MCF 10A (cell line): ENCODE measurements at regions not wholly inside any gene's neighbourhood (a gene's known extent, or its start where the extent isn't known, plus 50 kb on each side); places are given as distances from the start of the nearest gene placed in this dataset.

Source experiments
- BruUV-seq: library from RNA; stranded (reverse); fragments of 400-500 nt; replicated peaks from 2 replicates; lab custom pipeline; 2021; lab: Mats Ljungman, UMichigan
- CTCF ChIA-PET: fragments of 300-600 bp; sonication (Branson Sonifier 250); formaldehyde crosslinking; extraction: SDS; loops from one replicate; lab custom pipeline; 2021; ENCODE audit warnings: antibody characterized with exemption, inconsistent platforms; lab: Yijun Ruan, JAX
- POLR2A ChIA-PET: fragments of 300-600, 350-650 bp; sonication (Branson Sonifier 250); formaldehyde crosslinking; extraction: SDS; loops from one replicate; lab custom pipeline; 2020; ENCODE audit warnings: antibody characterized with exemption, inconsistent platforms; lab: Yijun Ruan, JAX
- DNase-seq: peaks from one replicate; pipeline ENCODE4 v3.0.0-alpha.2; 2018; ENCODE audit not compliant: unreplicated experiment
- H3K27ac Mint-ChIP-seq: one replicate; pipeline ENCODE4 v1.8.0; 2022; ENCODE audit warnings: mild to moderate bottlenecking, low read depth, mixed read lengths; ENCODE audit not compliant: unreplicated experiment
- H3K27me3 Mint-ChIP-seq: one replicate; pipeline ENCODE4 v1.8.0; 2022; ENCODE audit warnings: mixed read lengths; ENCODE audit not compliant: insufficient read depth, unreplicated experiment
- H3K36me3 Mint-ChIP-seq: one replicate; pipeline ENCODE4 v1.8.0; 2022; ENCODE audit warnings: mild to moderate bottlenecking, moderate library complexity, mixed read lengths; ENCODE audit not compliant: insufficient read depth, unreplicated experiment
- H3K4me1 Mint-ChIP-seq: one replicate; pipeline ENCODE4 v1.8.0; 2022; ENCODE audit warnings: mixed read lengths; ENCODE audit not compliant: insufficient read depth, unreplicated experiment
- H3K4me3 Mint-ChIP-seq: one replicate; pipeline ENCODE4 v1.8.0; 2022; ENCODE audit warnings: mild to moderate bottlenecking, moderate library complexity, mixed read lengths; ENCODE audit not compliant: unreplicated experiment
- H3K9me3 Mint-ChIP-seq: one replicate; pipeline ENCODE4 v1.8.0; 2022; ENCODE audit warnings: mixed read lengths; ENCODE audit not compliant: unreplicated experiment
- intact Hi-C: fragments of 100-400 bp; cut with micrococcal nuclease; formaldehyde crosslinking; loops from 2 replicates; pipeline ENCODE4 v1.14.1; 2022
- TF ChIP-seq, protein P1 (sequence below): fragments of 200-600 bp; IDR thresholded peaks from one replicate; pipeline ENCODE4 v1.8.0; 2022; ENCODE audit warnings: antibody characterized with exemption, mild to moderate bottlenecking; ENCODE audit not compliant: unreplicated experiment

DNA sequence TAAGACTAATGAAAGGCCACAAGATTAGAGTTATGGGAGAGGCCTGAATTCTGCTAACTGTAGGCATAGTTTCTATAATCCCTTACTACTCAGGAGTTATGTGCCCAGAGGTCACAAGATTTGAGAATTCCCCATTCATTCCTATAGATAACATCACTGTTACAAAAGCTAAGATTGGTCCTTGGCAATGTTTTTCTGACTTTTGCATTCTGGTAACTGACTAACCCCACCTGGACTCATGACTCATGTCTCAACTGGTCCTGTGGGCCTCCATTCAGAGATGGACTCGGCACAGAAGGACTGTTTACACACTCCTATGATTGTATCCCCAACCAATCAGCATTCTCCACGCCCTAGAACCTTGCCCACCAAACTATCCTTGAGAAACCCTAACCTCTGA is 249.0 kb upstream of the ZP4 start:
- intact Hi-C loops, result no loop called here
- Mint-ChIP-seq H3K4me3 (no peak overlapping the region), H3K9me3 (peaks cover under 1% of the 10 kb centered on the region), H3K27ac (no peak overlapping the region), H3K4me1 (peaks cover 6% of the 10 kb centered on the region), H3K36me3 (no peaks in the 10 kb centered on the region), H3K27me3 (no peaks in the 10 kb centered on the region)
- POLR2A ChIA-PET, result no interaction called here
- TF ChIP-seq, protein P1, sequence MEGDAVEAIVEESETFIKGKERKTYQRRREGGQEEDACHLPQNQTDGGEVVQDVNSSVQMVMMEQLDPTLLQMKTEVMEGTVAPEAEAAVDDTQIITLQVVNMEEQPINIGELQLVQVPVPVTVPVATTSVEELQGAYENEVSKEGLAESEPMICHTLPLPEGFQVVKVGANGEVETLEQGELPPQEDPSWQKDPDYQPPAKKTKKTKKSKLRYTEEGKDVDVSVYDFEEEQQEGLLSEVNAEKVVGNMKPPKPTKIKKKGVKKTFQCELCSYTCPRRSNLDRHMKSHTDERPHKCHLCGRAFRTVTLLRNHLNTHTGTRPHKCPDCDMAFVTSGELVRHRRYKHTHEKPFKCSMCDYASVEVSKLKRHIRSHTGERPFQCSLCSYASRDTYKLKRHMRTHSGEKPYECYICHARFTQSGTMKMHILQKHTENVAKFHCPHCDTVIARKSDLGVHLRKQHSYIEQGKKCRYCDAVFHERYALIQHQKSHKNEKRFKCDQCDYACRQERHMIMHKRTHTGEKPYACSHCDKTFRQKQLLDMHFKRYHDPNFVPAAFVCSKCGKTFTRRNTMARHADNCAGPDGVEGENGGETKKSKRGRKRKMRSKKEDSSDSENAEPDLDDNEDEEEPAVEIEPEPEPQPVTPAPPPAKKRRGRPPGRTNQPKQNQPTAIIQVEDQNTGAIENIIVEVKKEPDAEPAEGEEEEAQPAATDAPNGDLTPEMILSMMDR, result no peak
- DNase-seq, result peak; percentile 35
- CTCF ChIA-PET, result interaction anchor here (0.6 to 0.7 kb wide), 2 partner anchors 18 to 358 kb away, joined by 3 read pairs; no protein-coding TSS in a partner anchor
- BruUV-seq, result no TSS peak

DNA sequence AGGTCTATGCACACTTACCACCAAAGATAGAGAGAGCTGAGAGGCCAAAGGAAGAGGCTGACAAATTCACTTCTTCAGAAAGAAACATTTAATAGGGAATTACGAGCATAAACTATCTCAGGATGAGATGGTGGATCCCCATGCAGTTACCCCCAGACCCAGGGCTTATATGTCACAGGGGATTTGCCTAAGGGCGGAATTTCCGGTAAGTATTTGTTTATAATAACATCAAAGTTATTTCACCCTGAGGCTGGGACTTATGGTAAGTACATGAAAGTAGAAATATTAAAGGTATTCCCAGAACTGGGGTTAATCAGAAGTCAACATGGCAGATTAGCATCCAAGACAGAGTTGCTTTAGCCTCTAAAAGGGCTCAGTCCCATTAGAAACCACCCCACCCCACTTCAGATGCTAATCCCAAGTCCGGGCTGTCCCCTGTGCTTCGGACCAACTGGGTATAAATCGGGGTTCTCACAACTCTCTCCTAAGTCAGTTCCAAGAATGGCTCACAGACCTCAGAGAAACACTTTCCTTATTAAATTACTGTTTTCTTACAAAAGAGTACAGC is 247.4 kb upstream of the ZP4 start:
- no peaks in the 10 kb centered on the region for H3K27me3 Mint-ChIP-seq
- BruUV-seq, result no TSS peak
- TF ChIP-seq, protein P1, result no peak
- intact Hi-C loops, result no loop called here
- DNase-seq, result no peak
- ChIA-PET CTCF (interaction anchor here (0.6 kb wide), 1 partner anchor 285 kb away, joined by 5 read pairs; no protein-coding TSS in a partner anchor), POLR2A (no interaction called here)
- no peaks in the 10 kb centered on the region for H3K36me3 Mint-ChIP-seq
- H3K4me1 Mint-ChIP-seq, result peaks cover 5% of the 10 kb centered on the region
- H3K9me3 Mint-ChIP-seq, result peaks cover 7% of the 10 kb centered on the region
- no peak overlapping the region for H3K27ac Mint-ChIP-seq
- H3K4me3 Mint-ChIP-seq, result no peak overlapping the region

DNA sequence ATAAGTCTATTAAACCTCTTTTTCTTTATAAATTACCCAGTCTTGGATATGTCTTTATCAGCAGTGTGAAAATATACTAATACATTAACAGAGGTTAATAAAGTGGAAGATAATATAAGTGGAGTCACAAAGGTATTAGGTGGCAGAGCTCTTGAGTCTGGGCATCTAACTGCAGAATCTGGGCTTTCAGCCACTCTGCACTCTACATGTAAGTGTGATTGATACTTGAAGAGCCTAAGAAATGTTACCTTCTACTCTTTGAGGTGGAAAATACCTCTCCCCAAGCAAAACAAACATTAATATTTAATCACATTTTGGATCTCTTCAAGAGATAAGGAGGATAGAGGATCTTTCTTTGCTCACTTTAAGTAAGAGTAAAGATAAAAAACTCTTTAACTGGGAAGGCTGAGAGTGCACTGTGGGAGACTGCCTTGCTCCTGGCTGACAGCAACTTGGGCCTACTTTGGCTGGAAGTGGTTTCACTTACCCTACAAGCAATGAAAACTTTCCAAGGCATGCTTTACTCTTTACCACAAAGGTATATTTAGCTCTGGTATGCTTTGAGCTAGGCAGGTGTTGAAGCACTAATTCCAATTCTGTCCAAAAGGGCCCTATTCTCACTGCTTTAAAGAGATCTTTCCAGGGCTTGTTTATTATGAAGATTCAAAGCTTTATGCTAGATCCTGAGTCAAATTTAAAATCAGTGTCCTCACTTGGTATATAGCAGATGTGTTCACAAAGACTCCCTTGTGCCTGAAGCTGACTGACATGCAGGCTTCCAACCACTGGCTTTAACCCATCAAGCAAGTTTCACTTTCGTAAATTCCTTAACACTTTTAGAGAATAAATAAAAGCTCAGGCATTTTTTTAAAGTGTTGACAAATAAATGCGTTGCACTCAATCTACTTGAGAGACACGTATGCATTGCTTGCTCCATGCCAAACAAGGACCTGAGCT is 245.3 kb upstream of the ZP4 start:
- H3K36me3 Mint-ChIP-seq, result no peaks in the 10 kb centered on the region
- BruUV-seq, result no TSS peak
- no peak overlapping the region for H3K4me3 Mint-ChIP-seq
- no peaks in the 10 kb centered on the region for H3K27me3 Mint-ChIP-seq
- no peaks in the 10 kb centered on the region for H3K4me1 Mint-ChIP-seq
- ChIA-PET CTCF (interaction anchor here (0.7 kb wide), 1 partner anchor 271 kb away, joined by 3 read pairs; no protein-coding TSS in a partner anchor), POLR2A (interaction anchor here (0.6 to 0.7 kb wide), 2 partner anchors 10 to 50 kb away, joined by 3 read pairs; no protein-coding TSS in a partner anchor)
- intact Hi-C loops, result no loop called here
- TF ChIP-seq, protein P1, result no peak
- H3K9me3 Mint-ChIP-seq, result peaks cover 14% of the 10 kb centered on the region
- no peak for DNase-seq
- no peak overlapping the region for H3K27ac Mint-ChIP-seq

DNA sequence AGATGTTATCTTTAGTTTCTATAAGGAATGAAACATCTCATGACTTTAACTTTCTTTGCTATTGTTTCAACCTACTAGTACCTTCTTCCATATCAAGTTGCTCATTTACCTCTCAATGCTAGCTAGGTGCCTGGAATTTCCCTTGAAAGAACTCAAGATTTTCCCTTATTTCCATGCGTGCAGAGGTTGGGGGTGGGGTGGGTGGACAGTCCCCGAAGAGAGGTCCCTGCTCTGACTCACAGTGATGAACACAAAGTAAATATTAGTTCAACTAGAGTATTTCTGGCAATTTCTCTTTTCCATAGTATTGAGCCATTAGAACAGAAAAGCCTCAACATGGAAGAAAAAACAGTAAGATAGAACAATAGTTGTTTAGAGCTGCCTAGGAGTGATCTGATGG is 239.0 kb upstream of the ZP4 start:
- Mint-ChIP-seq H3K4me1 (no peaks in the 10 kb centered on the region), H3K9me3 (peaks cover 13% of the 10 kb centered on the region), H3K36me3 (no peaks in the 10 kb centered on the region), H3K27me3 (no peaks in the 10 kb centered on the region), H3K27ac (no peak overlapping the region), H3K4me3 (no peak overlapping the region)
- TF ChIP-seq, protein P1, result no peak
- ChIA-PET POLR2A (interaction anchor here (1.0 kb wide), 1 partner anchor 48 kb away, joined by 3 read pairs; no protein-coding TSS in a partner anchor), CTCF (interaction anchor here (1.6 kb wide), 1 partner anchor 16 kb away, joined by 3 read pairs; no protein-coding TSS in a partner anchor)
- no TSS peak for BruUV-seq
- intact Hi-C loops, result no loop called here
- no peak for DNase-seq
